HG02610 (cell line): ENCODE measurements at regions not wholly inside any gene's neighbourhood (a gene's known extent, or its start where the extent isn't known, plus 50 kb on each side); places are given as distances from the start of the nearest gene placed in this dataset.

Source experiments
- ATAC-seq: cut with Tn5 transposase; IDR thresholded peaks from one replicate; pipeline ENCODE4 v1.9.1; 2021; ENCODE audit warnings: mild to moderate bottlenecking, moderate library complexity; ENCODE audit not compliant: unreplicated experiment

GRCh38 chr3:111465081-111465670 lies 76.8 kb upstream of the CD96 start:
- no peak for ATAC-seq

GRCh38 chr3:111470032-111470431 lies 72.0 kb upstream of the CD96 start:
- no peak for ATAC-seq

DNA sequence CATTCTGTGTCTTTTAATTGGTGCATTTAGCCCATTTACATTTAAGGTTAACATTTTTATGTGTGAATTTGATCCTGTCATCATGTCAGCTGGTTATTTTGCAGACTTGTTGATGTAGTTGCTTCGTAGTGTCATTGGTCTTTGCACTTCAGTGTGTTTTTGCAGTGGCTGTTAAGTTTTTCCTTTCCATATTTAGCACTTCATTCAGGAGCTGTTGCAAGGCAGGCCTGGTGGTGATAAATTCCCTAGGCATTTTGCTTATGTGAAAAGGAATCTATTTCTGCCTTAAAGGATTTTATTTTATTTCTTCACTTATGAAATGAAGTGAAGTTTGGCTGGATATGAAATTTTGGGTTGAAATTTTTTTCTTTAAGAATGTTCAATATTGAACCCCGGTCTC lies 70.2 kb upstream of the CD96 start:
- ATAC-seq, result no peak

DNA sequence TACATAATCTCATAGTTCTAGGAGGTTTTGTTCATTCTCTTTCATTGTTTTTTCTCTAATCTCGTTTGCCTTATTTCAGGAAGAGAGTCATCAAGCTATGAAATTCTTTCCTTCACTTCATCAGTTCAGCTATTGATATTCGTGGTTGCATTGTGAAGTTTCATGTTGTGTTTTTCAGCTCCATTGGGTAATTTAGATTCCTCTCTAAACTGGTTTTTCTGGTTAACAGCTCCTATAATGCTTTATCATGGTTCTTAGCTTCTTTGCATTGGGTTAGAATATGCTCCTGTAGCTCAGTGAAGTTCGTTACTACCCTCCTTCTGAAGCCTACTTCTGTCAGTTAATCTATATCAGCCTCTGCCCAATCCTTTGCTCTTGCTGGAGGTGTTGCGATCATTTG lies 69.4 kb upstream of the CD96 start:
- no peak for ATAC-seq

- ATAC-seq, result no peak
These were observed 68.4 kb upstream of the CD96 start for GRCh38 chr3:111473550-111473949.

DNA sequence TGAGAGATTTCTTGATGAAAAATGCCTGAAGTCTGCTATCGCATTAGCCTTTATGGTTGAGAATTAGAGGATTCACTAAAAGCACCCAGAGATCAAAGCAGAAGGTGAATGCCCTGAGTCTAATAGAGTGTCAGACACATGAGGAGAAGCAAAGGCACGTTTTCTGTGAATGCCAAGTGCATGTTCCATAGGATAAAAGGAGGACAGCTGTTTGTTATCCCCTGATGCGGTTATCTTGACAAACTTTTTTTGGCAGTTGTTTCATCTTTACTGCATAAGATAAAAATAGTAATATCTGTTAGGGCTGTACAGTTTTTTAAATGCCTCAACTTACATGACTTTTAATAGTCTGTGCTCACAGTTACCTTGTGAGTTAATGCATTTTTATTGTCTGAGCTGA lies 65.3 kb upstream of the CD96 start:
- no peak for ATAC-seq

- ATAC-seq, result no peak
These were observed 61.9 kb upstream of the CD96 start for GRCh38 chr3:111480091-111480490.

GRCh38 chr3:111481551-111481950 lies 60.4 kb upstream of the CD96 start:
- ATAC-seq, result no peak

DNA sequence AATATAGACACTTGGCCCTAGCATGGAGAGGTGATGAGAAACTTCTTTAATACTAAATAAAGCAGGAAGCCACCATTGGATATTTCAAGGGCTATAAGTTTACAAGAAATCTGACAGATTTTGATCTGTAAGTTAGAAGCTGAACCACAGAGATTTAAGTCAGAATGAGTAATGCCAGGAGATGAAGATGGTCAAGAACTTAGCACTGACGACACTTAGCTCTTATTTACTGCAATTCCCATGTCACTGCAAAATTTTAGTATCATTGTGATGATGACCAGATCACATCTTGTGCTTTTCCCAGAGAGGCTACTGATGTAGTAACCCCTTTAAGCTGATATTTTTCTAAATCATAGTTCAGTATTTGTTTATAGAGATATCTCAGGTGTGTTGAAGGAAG lies 59.4 kb upstream of the CD96 start:
- ATAC-seq, result no peak

DNA sequence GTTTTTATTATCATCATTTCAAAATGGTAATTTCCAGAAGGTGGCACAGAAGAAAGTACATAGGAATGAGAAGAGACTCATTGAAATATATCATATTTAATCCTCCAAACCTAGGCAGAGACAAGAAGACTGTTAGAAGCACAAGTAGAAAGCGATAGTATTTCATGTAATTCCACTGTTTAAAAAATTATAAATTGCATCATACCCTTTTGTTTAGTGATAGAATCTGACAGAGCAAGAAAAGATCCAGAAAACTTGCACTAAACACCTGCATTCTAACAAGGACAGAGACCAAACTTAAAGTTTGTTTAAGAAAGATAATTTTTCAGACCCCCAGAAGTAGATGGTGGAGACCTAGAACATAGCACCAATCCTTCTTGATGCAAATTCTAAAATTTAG lies 56.9 kb upstream of the CD96 start:
- ATAC-seq, result no peak
